ENCODE measurements at regions not wholly inside any gene's neighbourhood (a gene's known extent, or its start where the extent isn't known, plus 50 kb on each side); places are given as distances from the start of the nearest gene placed in this dataset.

GRCh38 chr2:8009010-8009597 is 672.8 kb upstream of the ID2 start:
- no peak overlapping the region for H3K4me3 ChIP-seq (ENCODE audit: low read depth, low read length)
- H3K27ac ChIP-seq (ENCODE audit: extremely low read depth, low read depth, low read length), result no peak overlapping the region
- no peaks in the 10 kb centered on the region for H3K36me3 ChIP-seq (ENCODE audit: control insufficient read depth in 2 of 2, insufficient read depth in 1 of 2, low read length in 2 of 2)
- H3K4me1 ChIP-seq (ENCODE audit: control insufficient read depth, insufficient read depth, low read length), result no peaks in the 10 kb centered on the region
- H3K9me3 ChIP-seq (ENCODE audit: control insufficient read depth, insufficient read depth, low read depth, low read length), result no peaks in the 10 kb centered on the region
- TF ChIP-seq ZNF530 (tag by site-specific recombination; IDR thresholded peaks at IDR 0.05; ENCODE audit: low read depth) (no peak), ZNF16 (tag by site-specific recombination; IDR thresholded peaks at IDR 0.05; ENCODE audit: low read depth) (no peak), ZNF23 (tag by site-specific recombination; IDR thresholded peaks at IDR 0.05; ENCODE audit: borderline replicate concordance) (no peak), ZNF510 (tag by site-specific recombination; IDR thresholded peaks at IDR 0.05; ENCODE audit: insufficient replicate concordance) (no peak), ZNF544 (tag by site-specific recombination; IDR thresholded peaks at IDR 0.05) (no peak), ZNF549 (tag by site-specific recombination; IDR thresholded peaks at IDR 0.05) (no peak), SETDB1 (IDR thresholded peaks at IDR 0.05; ENCODE audit: insufficient read length, low read length) (peak; percentile 58)
- ChIA-PET CTCF (interaction anchor here (0.5 kb wide), 1 partner anchor 582 kb away, joined by 4 read pairs; no protein-coding TSS in a partner anchor), POLR2A (no interaction called here)

- Histone ChIP-seq H3K4me1 (ENCODE audit: control insufficient read depth, insufficient read depth, low read length) (no peaks in the 10 kb centered on the region), H3K36me3 (ENCODE audit: control insufficient read depth in 2 of 2, insufficient read depth in 1 of 2, low read length in 2 of 2) (no peaks in the 10 kb centered on the region), H3K27ac (ENCODE audit: extremely low read depth, low read depth, low read length) (no peak overlapping the region), H3K9me3 (ENCODE audit: control insufficient read depth, insufficient read depth, low read depth, low read length) (no peaks in the 10 kb centered on the region), H3K4me3 (ENCODE audit: low read depth, low read length) (no peak overlapping the region)
- CTCF ChIA-PET, result no interaction called here
- POLR2A ChIA-PET, result no interaction called here
- TF ChIP-seq ZBTB21 (tag by site-specific recombination; IDR thresholded peaks at IDR 0.05) (no peak), PRDM4 (tag by site-specific recombination; IDR thresholded peaks at IDR 0.05) (no peak), ZFHX2 (tag by site-specific recombination; conservative IDR thresholded peaks at IDR 0.05) (no peak), ZNF623 (tag by site-specific recombination; IDR thresholded peaks at IDR 0.05) (no peak), PRDM1 (tag by site-specific recombination; IDR thresholded peaks at IDR 0.05) (no peak), MEIS1 (CRISPR knock-in tag; IDR thresholded peaks at IDR 0.05; ENCODE audit: borderline replicate concordance) (no peak), ZNF518A (tag by site-specific recombination; conservative IDR thresholded peaks at IDR 0.05; ENCODE audit: low read depth) (no peak), GLIS1 (tag by site-specific recombination; IDR thresholded peaks at IDR 0.05) (no peak), KLF10 (tag by site-specific recombination; IDR thresholded peaks at IDR 0.05) (no peak), ZNF155 (tag by site-specific recombination; IDR thresholded peaks at IDR 0.05) (no peak)
These were observed 665.8 kb upstream of the ID2 start for GRCh38 chr2:8015848-8016600.
